GM23338 (cell line): ENCODE measurements at regions not wholly inside any gene's neighbourhood (a gene's known extent, or its start where the extent isn't known, plus 50 kb on each side); places are given as distances from the start of the nearest gene placed in this dataset.

Source experiments
- ATAC-seq: fragments of 200-7000 bp; cut with Tn5 transposase; 3 replicates; pipeline ENCODE4 v1.9.1; 2020
- DNase-seq: peaks from one replicate; pipeline ENCODE4 v3.0.0-alpha.2; 2015; ENCODE audit warnings: low spot score
- H2AFZ ChIP-seq: fragments of 200-600 bp; sonication (generic); 2 replicates; pipeline ENCODE4 v1.8.0; 2016; ENCODE audit warnings: antibody characterized with exemption, mild to moderate bottlenecking, moderate library complexity
- H3F3A ChIP-seq: fragments of 200-600 bp; sonication (generic); replicated peaks from 2 replicates; pipeline ENCODE4 v1.8.0; 2017; ENCODE audit warnings: antibody characterized with exemption, mixed run types, low read depth
- H3K27ac ChIP-seq: fragments of 200-600 bp; sonication (generic); 2 replicates; pipeline ENCODE4 v1.6.1; 2016; ENCODE audit warnings: low read depth
- H3K27me3 ChIP-seq: fragments of 200-600 bp; sonication (generic); 2 replicates; pipeline ENCODE4 v1.8.0; 2016; ENCODE audit warnings: mild to moderate bottlenecking, mixed run types, moderate library complexity; ENCODE audit not compliant: insufficient read depth
- H3K36me3 ChIP-seq: fragments of 200-600 bp; sonication (generic); 2 replicates; pipeline ENCODE4 v1.8.0; 2016; ENCODE audit warnings: mild to moderate bottlenecking; ENCODE audit not compliant: insufficient read depth
- H3K4me1 ChIP-seq: fragments of 200-600 bp; sonication (generic); 2 replicates; pipeline ENCODE4 v1.8.0; 2016; ENCODE audit warnings: mild to moderate bottlenecking, moderate library complexity; ENCODE audit not compliant: insufficient read depth
- H3K4me2 ChIP-seq: fragments of 200-600 bp; sonication (generic); 2 replicates; pipeline ENCODE4 v1.7.1; 2017; ENCODE audit warnings: mixed run types
- H3K4me3 ChIP-seq: fragments of 200-600 bp; sonication (generic); 2 replicates; pipeline ENCODE4 v1.6.1; 2016; ENCODE audit warnings: mixed run types
- H3K79me2 ChIP-seq: fragments of 200-600 bp; sonication (generic); replicated peaks from 2 replicates; pipeline ENCODE4 v1.8.0; 2017; ENCODE audit warnings: mild to moderate bottlenecking; ENCODE audit not compliant: insufficient read depth
- H3K9me2 ChIP-seq: fragments of 200-600 bp; sonication (generic); 2 replicates; pipeline ENCODE4 v1.8.0; 2017; ENCODE audit not compliant: insufficient read depth
- H4K20me1 ChIP-seq: fragments of 200-600 bp; sonication (generic); replicated peaks from 2 replicates; pipeline ENCODE4 v1.8.0; 2017; ENCODE audit warnings: mild to moderate bottlenecking; ENCODE audit not compliant: insufficient read depth
- H3K27ac Mint-ChIP-seq: 2 replicates; pipeline ENCODE4 v1.8.0; 2020; ENCODE audit warnings: inconsistent platforms, mild to moderate bottlenecking, moderate library complexity, mixed read lengths
- H3K27me3 Mint-ChIP-seq: 3 replicates; pipeline ENCODE4 v1.8.0; 2022; ENCODE audit warnings: low read depth, mild to moderate bottlenecking, moderate library complexity, mixed read lengths, inconsistent platforms; ENCODE audit not compliant: insufficient read depth, poor library complexity
- H3K36me3 Mint-ChIP-seq: 3 replicates; pipeline ENCODE4 v1.8.0; 2021; ENCODE audit warnings: low read depth, mild to moderate bottlenecking, inconsistent platforms, moderate library complexity, mixed read lengths
- H3K4me1 Mint-ChIP-seq: 3 replicates; pipeline ENCODE4 v1.8.0; 2020; ENCODE audit warnings: mild to moderate bottlenecking, inconsistent platforms, mixed read lengths
- H3K4me3 Mint-ChIP-seq: 3 replicates; pipeline ENCODE4 v1.8.0; 2021; ENCODE audit warnings: moderate library complexity, mild to moderate bottlenecking, inconsistent platforms, mixed read lengths
- H3K9me3 Mint-ChIP-seq: 3 replicates; pipeline ENCODE4 v1.8.0; 2020; ENCODE audit warnings: moderate library complexity, mild to moderate bottlenecking, inconsistent platforms, mixed read lengths
- ETS1 ChIP-seq: IDR thresholded peaks from 2 replicates; pipeline ENCODE4 v1.6.1; 2016; ENCODE audit warnings: antibody characterized with exemption
- EZH2phosphoT487 ChIP-seq: fragments of 200-600 bp; sonication (generic); IDR thresholded peaks from one replicate; pipeline ENCODE4 v1.8.1; 2018; ENCODE audit warnings: antibody characterized with exemption; ENCODE audit not compliant: unreplicated experiment
- JUNB ChIP-seq: IDR thresholded peaks from one replicate; pipeline ENCODE4 v1.6.1; 2016; ENCODE audit warnings: antibody characterized with exemption; ENCODE audit not compliant: unreplicated experiment
- NANOG ChIP-seq: IDR thresholded peaks from 2 replicates; pipeline ENCODE4 v1.6.1; 2016; ENCODE audit warnings: antibody characterized with exemption, borderline replicate concordance
- POLR2AphosphoS5 ChIP-seq: IDR thresholded peaks from 2 replicates; pipeline ENCODE4 v1.6.1; 2016; ENCODE audit warnings: antibody characterized with exemption, low read depth
- REST ChIP-seq: IDR thresholded peaks from one replicate; pipeline ENCODE4 v1.6.1; 2018; ENCODE audit warnings: antibody characterized with exemption; ENCODE audit not compliant: unreplicated experiment
- ZNF114 ChIP-seq: fragments of 250-450 bp; sonication (Bioruptor Pico); IDR thresholded peaks from 2 replicates; pipeline ENCODE4 v1.5.0; 2020; ENCODE audit warnings: mild to moderate bottlenecking, moderate library complexity
- TF ChIP-seq, protein P1 (sequence below), 2 experiments: fragments of 200-600 bp in 1 of 2; sonication (generic) in 1 of 2; conservative IDR thresholded peaks; 2 replicates each; pipeline versions ENCODE4 v1.5.1 to v1.6.1; 2016 to 2017; ENCODE audit warnings: antibody characterized with exemption in 2 of 2, low read depth in 2 of 2, mild to moderate bottlenecking in 2 of 2, moderate library complexity in 1 of 2

DNA sequence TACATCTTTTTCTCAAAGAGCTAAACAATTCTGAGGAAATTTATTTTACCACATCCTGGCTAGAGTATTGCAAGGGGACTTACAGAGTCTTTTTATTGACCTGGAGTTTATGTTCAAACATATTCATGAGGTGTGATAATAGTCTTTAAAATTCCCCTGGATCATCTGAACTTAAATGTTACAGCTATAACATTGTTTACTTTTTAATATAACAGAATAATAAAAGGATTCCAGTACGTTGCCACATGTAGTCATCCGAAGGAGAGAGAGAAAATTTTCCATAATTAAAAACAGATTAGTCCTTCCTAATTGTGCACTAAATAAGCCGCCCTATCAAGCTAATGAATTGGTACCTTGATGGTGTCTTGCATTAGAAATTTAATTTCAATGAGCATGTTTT lies 765.4 kb upstream of the MAP3K7 start:
- H3K36me3 ChIP-seq: no peaks in the 10 kb centered on the region
- TF ChIP-seq JUNB (no peak), EZH2phosphoT487 (no peak), REST (no peak), ETS1 (no peak), POLR2AphosphoS5 (no peak), ZNF114 (no peak)
- TF ChIP-seq, protein P1, sequence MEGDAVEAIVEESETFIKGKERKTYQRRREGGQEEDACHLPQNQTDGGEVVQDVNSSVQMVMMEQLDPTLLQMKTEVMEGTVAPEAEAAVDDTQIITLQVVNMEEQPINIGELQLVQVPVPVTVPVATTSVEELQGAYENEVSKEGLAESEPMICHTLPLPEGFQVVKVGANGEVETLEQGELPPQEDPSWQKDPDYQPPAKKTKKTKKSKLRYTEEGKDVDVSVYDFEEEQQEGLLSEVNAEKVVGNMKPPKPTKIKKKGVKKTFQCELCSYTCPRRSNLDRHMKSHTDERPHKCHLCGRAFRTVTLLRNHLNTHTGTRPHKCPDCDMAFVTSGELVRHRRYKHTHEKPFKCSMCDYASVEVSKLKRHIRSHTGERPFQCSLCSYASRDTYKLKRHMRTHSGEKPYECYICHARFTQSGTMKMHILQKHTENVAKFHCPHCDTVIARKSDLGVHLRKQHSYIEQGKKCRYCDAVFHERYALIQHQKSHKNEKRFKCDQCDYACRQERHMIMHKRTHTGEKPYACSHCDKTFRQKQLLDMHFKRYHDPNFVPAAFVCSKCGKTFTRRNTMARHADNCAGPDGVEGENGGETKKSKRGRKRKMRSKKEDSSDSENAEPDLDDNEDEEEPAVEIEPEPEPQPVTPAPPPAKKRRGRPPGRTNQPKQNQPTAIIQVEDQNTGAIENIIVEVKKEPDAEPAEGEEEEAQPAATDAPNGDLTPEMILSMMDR (conservative IDR thresholded peaks at IDR 0.05; ENCODE audit: low read depth in 2 of 2): no peak
- no peak overlapping the region for H2AFZ ChIP-seq
- Mint-ChIP-seq H3K4me1 (no peaks in the 10 kb centered on the region), H3K9me3 (no peaks in the 10 kb centered on the region), H3K4me3 (no peak overlapping the region), H3K36me3 (no peaks in the 10 kb centered on the region), H3K27me3 (no peaks in the 10 kb centered on the region), H3K27ac (no peak overlapping the region)
- H4K20me1 ChIP-seq: no peaks in the 10 kb centered on the region
- no peaks in the 10 kb centered on the region for H3K9me2 ChIP-seq
- no peak for DNase-seq
- H3K79me2 ChIP-seq: no peaks in the 10 kb centered on the region
- no peak overlapping the region for H3K4me3 ChIP-seq
- no peaks in the 10 kb centered on the region for H3K4me1 ChIP-seq
- no peaks in the 10 kb centered on the region for H3K27me3 ChIP-seq
- H3K4me2 ChIP-seq: no peak overlapping the region
- no peak overlapping the region for H3K27ac ChIP-seq
- ATAC-seq: no peak
- H3F3A ChIP-seq: no peaks in the 10 kb centered on the region

DNA sequence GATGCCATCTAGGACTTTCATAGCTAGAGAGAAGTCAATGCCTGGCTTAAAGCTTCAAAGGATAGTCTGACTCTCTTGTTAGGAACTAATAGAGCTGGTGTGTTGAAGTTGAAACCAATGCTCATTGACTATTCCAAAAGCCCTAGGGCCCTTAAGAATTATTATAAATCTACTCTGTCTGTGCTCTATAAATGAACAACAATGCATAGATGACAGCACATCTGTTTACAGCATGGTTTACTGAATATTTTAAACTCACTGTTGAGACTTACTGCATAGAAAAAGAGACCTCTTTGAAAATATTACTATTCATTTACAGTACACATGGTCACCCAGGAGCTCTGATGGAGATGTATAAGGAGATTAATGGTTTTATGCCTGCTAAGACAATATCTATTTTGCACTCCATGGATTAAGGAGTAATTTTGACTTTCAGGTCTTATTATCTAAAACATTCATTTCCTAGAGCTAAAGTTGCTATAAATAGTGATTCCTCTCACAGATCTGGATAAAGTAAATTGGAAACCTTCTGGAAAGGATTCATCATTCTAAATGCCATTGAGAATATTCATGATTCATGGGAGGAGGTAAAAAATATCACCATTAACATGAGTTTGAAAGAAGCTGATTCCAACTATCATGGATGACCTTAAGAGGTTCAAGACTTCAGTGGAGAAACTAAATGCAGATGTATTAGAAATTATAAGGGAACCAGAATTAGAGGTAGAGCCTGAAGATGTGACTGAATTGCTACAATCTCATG lies 763.5 kb upstream of the MAP3K7 start:
- Histone ChIP-seq H3K9me2 (no peaks in the 10 kb centered on the region), H3F3A (no peaks in the 10 kb centered on the region), H2AFZ (no peak overlapping the region), H3K79me2 (no peaks in the 10 kb centered on the region), H3K4me2 (no peak overlapping the region), H3K27ac (no peak overlapping the region), H3K27me3 (no peaks in the 10 kb centered on the region), H3K4me1 (no peaks in the 10 kb centered on the region), H4K20me1 (no peaks in the 10 kb centered on the region), H3K4me3 (no peak overlapping the region), H3K36me3 (no peaks in the 10 kb centered on the region)
- H3K36me3 Mint-ChIP-seq: no peaks in the 10 kb centered on the region
- H3K9me3 Mint-ChIP-seq: no peaks in the 10 kb centered on the region
- TF ChIP-seq NANOG (no peak), ETS1 (no peak), EZH2phosphoT487 (no peak)
- ATAC-seq: no peak
- H3K27ac Mint-ChIP-seq: no peak overlapping the region
- no peaks in the 10 kb centered on the region for H3K27me3 Mint-ChIP-seq
- no peak overlapping the region for H3K4me3 Mint-ChIP-seq
- H3K4me1 Mint-ChIP-seq: no peaks in the 10 kb centered on the region
- DNase-seq: no peak
